VCaP (cell line): ENCODE measurements at regions not wholly inside any gene's neighbourhood (a gene's known extent, or its start where the extent isn't known, plus 50 kb on each side); places are given as distances from the start of the nearest gene placed in this dataset.

Experiments
- H3K27ac ChIP-seq: fragments of 450-650 bp; 2 replicates; pipeline ENCODE4 v1.5.1; 2017
- TF ChIP-seq, protein P1 (sequence below): fragments of 450-650 bp; conservative IDR thresholded peaks from 2 replicates; pipeline ENCODE4 v1.5.1; 2017; ENCODE audit warnings: mild to moderate bottlenecking, moderate library complexity

DNA sequence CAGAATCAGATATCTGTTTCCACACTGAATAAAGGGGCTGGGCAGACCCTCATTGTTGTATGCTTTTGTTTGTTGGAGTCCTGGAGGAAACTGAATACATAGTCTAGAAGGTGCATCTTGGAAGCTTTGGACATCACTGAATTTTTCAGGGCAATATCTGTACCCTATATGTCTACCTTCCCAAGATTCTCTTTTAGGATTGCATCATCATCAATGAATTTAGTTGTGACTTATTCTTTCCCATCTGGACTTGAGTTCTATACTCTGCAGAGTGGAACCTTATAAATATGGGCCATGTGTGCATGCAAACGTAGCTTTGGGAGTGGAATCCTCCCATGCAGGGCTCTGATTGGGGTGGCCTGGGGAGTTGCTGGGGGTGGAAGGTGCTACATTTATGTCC lies 60.7 kb upstream of the PROKR2 start:
- no peak overlapping the region for H3K27ac ChIP-seq
- TF ChIP-seq, protein P1, sequence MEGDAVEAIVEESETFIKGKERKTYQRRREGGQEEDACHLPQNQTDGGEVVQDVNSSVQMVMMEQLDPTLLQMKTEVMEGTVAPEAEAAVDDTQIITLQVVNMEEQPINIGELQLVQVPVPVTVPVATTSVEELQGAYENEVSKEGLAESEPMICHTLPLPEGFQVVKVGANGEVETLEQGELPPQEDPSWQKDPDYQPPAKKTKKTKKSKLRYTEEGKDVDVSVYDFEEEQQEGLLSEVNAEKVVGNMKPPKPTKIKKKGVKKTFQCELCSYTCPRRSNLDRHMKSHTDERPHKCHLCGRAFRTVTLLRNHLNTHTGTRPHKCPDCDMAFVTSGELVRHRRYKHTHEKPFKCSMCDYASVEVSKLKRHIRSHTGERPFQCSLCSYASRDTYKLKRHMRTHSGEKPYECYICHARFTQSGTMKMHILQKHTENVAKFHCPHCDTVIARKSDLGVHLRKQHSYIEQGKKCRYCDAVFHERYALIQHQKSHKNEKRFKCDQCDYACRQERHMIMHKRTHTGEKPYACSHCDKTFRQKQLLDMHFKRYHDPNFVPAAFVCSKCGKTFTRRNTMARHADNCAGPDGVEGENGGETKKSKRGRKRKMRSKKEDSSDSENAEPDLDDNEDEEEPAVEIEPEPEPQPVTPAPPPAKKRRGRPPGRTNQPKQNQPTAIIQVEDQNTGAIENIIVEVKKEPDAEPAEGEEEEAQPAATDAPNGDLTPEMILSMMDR, result no peak

DNA sequence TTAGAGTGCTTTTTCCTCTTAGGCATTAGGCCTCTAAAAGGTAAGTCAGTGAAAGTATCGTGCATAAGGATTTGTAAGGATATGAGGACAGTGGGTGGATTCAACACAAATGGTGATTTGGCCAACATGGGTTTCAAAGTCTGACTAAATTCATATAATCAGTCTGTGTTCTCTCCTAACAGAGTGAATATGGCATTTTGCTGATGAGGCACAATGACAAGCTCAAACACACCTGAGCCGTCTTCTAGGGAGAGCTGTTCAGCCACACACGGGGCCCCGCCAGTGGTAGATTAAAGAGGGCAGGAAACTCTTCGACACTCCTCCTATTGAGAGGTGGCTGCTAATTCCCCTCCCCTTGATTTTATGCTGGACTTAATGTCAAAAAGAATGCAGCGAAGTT lies 59.5 kb upstream of the PROKR2 start:
- H3K27ac ChIP-seq, result no peak overlapping the region
- TF ChIP-seq, protein P1, result no peak

DNA sequence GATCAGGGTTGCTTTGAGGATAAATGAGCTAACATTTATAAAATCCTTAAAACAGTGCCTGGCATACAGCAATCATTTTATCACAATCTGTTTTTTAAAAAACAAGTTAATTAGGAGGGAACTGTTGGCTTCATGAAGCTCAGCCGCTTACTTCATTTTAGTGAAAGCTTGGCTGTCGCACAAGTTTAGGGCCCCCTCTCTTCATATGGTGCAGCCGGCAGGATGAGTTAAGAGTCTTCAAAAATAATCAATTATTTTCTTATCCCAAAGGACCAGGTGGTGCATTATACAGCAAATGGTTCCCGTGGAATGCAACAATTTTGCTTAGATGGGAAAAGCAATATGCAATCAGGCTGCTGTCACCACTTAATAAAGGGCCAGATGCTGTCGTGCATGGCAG lies 57.4 kb upstream of the PROKR2 start:
- TF ChIP-seq, protein P1, result no peak
- no peak overlapping the region for H3K27ac ChIP-seq

DNA sequence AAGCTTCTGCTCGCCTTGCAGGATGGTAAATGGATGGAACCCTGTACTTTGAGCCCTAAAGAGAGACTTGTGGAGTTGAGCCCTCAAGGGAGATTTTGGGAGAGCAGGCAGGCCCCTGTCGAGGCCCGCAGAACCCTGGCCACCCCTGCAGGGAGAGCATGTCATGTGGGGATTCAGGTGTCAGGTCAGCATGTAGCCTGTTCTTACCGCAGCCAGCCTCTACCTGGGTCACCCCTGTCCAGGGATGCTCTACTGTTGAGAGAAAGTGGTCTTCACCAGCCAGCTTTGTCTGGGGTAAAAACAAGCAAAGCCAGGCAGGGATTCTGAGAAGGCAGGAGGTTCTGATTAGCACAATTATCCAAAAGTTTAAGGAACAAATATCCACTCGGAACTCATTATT lies 55.6 kb upstream of the PROKR2 start:
- H3K27ac ChIP-seq, result no peak overlapping the region
- TF ChIP-seq, protein P1, result no peak

DNA sequence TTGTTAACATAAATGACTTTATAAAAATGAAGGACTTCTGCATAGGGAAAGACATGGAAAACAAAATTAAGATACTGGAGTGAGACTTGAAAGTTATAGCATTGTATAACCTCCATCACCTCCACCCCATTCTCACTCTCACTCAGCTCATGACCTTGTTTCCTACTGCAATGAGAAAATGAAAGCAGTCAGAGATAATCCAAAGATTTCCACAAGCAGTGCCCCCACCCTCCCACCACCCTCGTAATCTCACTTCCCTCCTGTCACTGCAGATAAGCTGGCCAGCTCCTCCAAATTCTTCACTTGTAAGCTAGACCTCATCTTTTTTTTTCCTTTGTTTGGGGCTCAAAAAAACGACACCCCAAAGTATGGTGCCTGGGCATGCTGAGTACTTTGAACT lies 52.9 kb upstream of the PROKR2 start:
- H3K27ac ChIP-seq, result no peak overlapping the region
- TF ChIP-seq, protein P1, result no peak
